Liver (tissue), 7 donors: ENCODE measurements at regions not wholly inside any gene's neighbourhood (a gene's known extent, or its start where the extent isn't known, plus 50 kb on each side); places are given as distances from the start of the nearest gene placed in this dataset.

Experiments
- DNase-seq: peaks from one replicate; pipeline ENCODE4 v3.0.0-alpha.2; 2017; ENCODE audit warnings: low spot score
- H3K27ac ChIP-seq, 2 donors: one replicate each; pipeline ENCODE4 v1.7.0; 2013; ENCODE audit warnings: inconsistent platforms in 2 of 2, low read length in 2 of 2, control low read depth in 1 of 2, low read depth in 1 of 2, mild to moderate bottlenecking in 1 of 2
- H3K27me3 ChIP-seq, 4 donors: one replicate each; pipeline versions ENCODE4 v1.6.1 to v1.7.0; 2013; ENCODE audit warnings: low read length in 3 of 4, inconsistent platforms in 1 of 4, mild to moderate bottlenecking in 1 of 4, moderate library complexity in 1 of 4; ENCODE audit not compliant: control insufficient read depth in 4 of 4, insufficient read depth in 4 of 4
- H3K36me3 ChIP-seq, 4 donors: one replicate each; pipeline versions ENCODE4 v1.6.1 to v1.7.0; 2013; ENCODE audit warnings: low read length in 3 of 4, mild to moderate bottlenecking in 3 of 4, low read depth in 1 of 4, moderate library complexity in 1 of 4; ENCODE audit not compliant: control insufficient read depth in 4 of 4, insufficient read depth in 3 of 4
- H3K4me1 ChIP-seq, 4 donors: one replicate each; pipeline versions ENCODE4 v1.6.1 to v1.7.0; 2013; ENCODE audit warnings: low read length in 3 of 4, mild to moderate bottlenecking in 3 of 4, moderate library complexity in 1 of 4; ENCODE audit not compliant: control insufficient read depth in 4 of 4, insufficient read depth in 4 of 4
- H3K4me3 ChIP-seq, 3 donors: one replicate each; pipeline versions ENCODE4 v1.6.1 to v1.7.0; 2013; ENCODE audit warnings: low read length in 3 of 3, control low read depth in 1 of 3, low read depth in 1 of 3, mild to moderate bottlenecking in 1 of 3
- H3K9ac ChIP-seq, 2 donors: one replicate each; pipeline ENCODE4 v1.7.0; 2013; ENCODE audit warnings: low read length in 2 of 2, mild to moderate bottlenecking in 2 of 2, moderate library complexity in 2 of 2, control low read depth in 1 of 2, low read depth in 1 of 2
- H3K9me3 ChIP-seq, 4 donors: one replicate each; pipeline versions ENCODE4 v1.6.1 to v1.7.0; 2013; ENCODE audit warnings: low read length in 3 of 4; ENCODE audit not compliant: control insufficient read depth in 4 of 4
- EGR1 ChIP-seq, 2 donors: IDR thresholded peaks; 2 replicates each; pipeline ENCODE4 v1.6.1; 2016 to 2018; ENCODE audit warnings: antibody characterized with exemption in 2 of 2, low read depth in 2 of 2
- FOXA1 ChIP-seq: IDR thresholded peaks from 2 replicates; pipeline ENCODE4 v1.6.1; 2016; ENCODE audit warnings: antibody characterized with exemption
- FOXA2 ChIP-seq: IDR thresholded peaks from 2 replicates; pipeline ENCODE4 v1.6.1; 2016; ENCODE audit warnings: antibody characterized with exemption
- GABPA ChIP-seq, 2 donors: IDR thresholded peaks in 1 of 2; conservative IDR thresholded peaks in 1 of 2; 2 replicates each; pipeline ENCODE4 v1.6.1; 2016; ENCODE audit warnings: antibody characterized with exemption in 2 of 2, mild to moderate bottlenecking in 1 of 2, moderate library complexity in 1 of 2
- HNF4A ChIP-seq, 2 donors: conservative IDR thresholded peaks; 2 replicates each; pipeline ENCODE4 v1.6.1; 2016; ENCODE audit warnings: antibody characterized with exemption in 2 of 2, mild to moderate bottlenecking in 2 of 2
- HNF4G ChIP-seq: IDR thresholded peaks from 2 replicates; pipeline ENCODE4 v1.6.1; 2016; ENCODE audit warnings: antibody characterized with exemption
- JUND ChIP-seq, 2 donors: IDR thresholded peaks; 2 replicates each; pipeline ENCODE4 v1.6.1; 2016; ENCODE audit warnings: antibody characterized with exemption in 2 of 2
- NR2F2 ChIP-seq: IDR thresholded peaks from 2 replicates; pipeline ENCODE4 v1.6.1; 2016; ENCODE audit warnings: antibody characterized with exemption
- RAD21 ChIP-seq, 2 donors: IDR thresholded peaks; 2 replicates each; pipeline ENCODE4 v1.6.1; 2016; ENCODE audit warnings: antibody characterized with exemption in 2 of 2, mild to moderate bottlenecking in 2 of 2
- RXRA ChIP-seq, 2 donors: IDR thresholded peaks; 2 replicates each; pipeline ENCODE4 v1.6.1; 2017 to 2018; ENCODE audit warnings: antibody characterized with exemption in 2 of 2, mild to moderate bottlenecking in 1 of 2
- SP1 ChIP-seq: IDR thresholded peaks from 2 replicates; pipeline ENCODE4 v1.6.1; 2018; ENCODE audit warnings: antibody characterized with exemption, mild to moderate bottlenecking
- TAF1 ChIP-seq: conservative IDR thresholded peaks from 2 replicates; pipeline ENCODE4 v1.6.1; 2016; ENCODE audit warnings: antibody characterized with exemption, mild to moderate bottlenecking
- YY1 ChIP-seq: IDR thresholded peaks from 2 replicates; pipeline ENCODE4 v1.6.1; 2016; ENCODE audit warnings: antibody characterized with exemption, mild to moderate bottlenecking
- WGBS: extraction: QIAGEN DNeasy Blood & Tissue Kit; methylation state at CpG from one replicate; pipeline ENCODE4 v1.1.7; 2013; 5-methylcytosine and 5-hydroxymethylcytosine counted together
- TF ChIP-seq, protein P1 (sequence below): IDR thresholded peaks from 2 replicates; pipeline ENCODE4 v1.6.1; 2016; ENCODE audit warnings: antibody characterized with exemption, mild to moderate bottlenecking
- TF ChIP-seq, protein P2 (sequence below): IDR thresholded peaks from 2 replicates; pipeline ENCODE4 v1.6.1; 2016; ENCODE audit warnings: antibody characterized with exemption
- TF ChIP-seq, protein P3 (sequence below): IDR thresholded peaks from 2 replicates; pipeline ENCODE4 v1.6.1; 2016; ENCODE audit warnings: antibody characterized with exemption
- TF ChIP-seq, protein P4 (sequence below): IDR thresholded peaks from 2 replicates; pipeline ENCODE4 v1.6.1; 2016; ENCODE audit warnings: antibody characterized with exemption
- donor health status: healthy.
- donor health status: healthy.
- donor health status: healthy.
- donor health status: healthy.

DNA sequence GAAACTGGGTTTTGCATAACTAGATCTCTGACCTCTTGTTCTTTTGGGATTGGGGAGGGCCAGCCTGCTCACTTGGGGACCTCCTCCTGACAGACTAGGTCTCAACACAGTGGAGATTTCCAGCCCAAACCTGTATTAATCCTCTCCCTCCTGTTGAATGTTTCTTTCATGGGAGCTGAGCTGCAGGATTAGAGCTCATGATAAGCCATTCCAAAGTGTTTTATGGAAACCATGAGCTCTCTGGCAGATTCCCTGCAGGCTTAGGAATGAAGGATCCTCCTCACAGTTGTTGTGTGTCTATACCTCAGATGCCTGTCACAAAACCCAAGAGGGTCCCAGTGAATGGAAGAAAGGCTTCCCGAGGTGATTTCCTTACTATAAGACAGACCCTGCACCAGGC lies 248.4 kb upstream of the B3GAT1 start:
- Histone ChIP-seq H3K9me3 (peaks cover 0 to 3% (median 0%) of the 10 kb centered on the region in 4 donors), H3K9ac (no peak overlapping the region), H3K4me3 (no peak overlapping the region), H3K27me3 (no peaks in the 10 kb centered on the region), H3K27ac (no peak overlapping the region), H3K36me3 (no peaks in the 10 kb centered on the region), H3K4me1 (no peaks in the 10 kb centered on the region)
- WGBS, result 75% methylated on average over 1 of the region's 1 CpG
- peak; percentile 4 for DNase-seq
- TF ChIP-seq HNF4G (no peak), RXRA (IDR thresholded peaks at IDR 0.05) (no peak), SP1 (no peak), JUND (IDR thresholded peaks at IDR 0.05) (no peak)

DNA sequence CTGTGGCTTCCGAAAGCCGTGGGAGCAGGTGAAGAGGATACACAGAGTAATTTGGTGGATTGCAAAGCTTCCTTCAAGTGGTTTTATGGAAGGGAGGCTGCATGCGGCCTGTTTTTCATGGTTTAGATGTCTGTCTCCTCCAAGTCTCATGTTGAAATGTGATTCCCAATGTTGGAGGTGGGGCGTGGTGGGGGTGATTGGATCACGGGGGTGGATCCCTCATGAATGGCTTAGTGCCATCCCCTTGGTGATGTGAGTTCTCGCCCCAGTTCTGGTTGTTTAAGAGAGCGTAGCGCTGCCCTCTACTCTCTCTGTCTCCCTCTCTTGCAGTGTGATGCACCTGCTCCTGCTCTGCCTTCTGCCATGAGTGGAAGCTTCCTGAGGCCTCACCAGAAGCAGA lies 247.8 kb upstream of the B3GAT1 start:
- 94% methylated on average over 8 of the region's 8 CpGs for WGBS
- Histone ChIP-seq H3K36me3 (no peaks in the 10 kb centered on the region), H3K4me1 (no peaks in the 10 kb centered on the region), H3K4me3 (no peak overlapping the region), H3K9ac (no peak overlapping the region), H3K27ac (no peak overlapping the region), H3K27me3 (no peaks in the 10 kb centered on the region), H3K9me3 (peaks cover 0 to 3% (median 0%) of the 10 kb centered on the region in 4 donors)
- TF ChIP-seq YY1 (no peak), HNF4A (conservative IDR thresholded peaks at IDR 0.05) (no peak), RXRA (IDR thresholded peaks at IDR 0.05) (no peak), NR2F2 (no peak), SP1 (no peak), HNF4G (no peak), RAD21 (IDR thresholded peaks at IDR 0.05) (no peak), GABPA (IDR thresholded peaks at IDR 0.05 in 1 of 2, conservative IDR thresholded peaks at IDR 0.05 in 1 of 2) (no peak), EGR1 (IDR thresholded peaks at IDR 0.05; ENCODE audit: low read depth in 2 of 2) (no peak), FOXA1 (no peak), TAF1 (no peak), FOXA2 (no peak)
- TF ChIP-seq, protein P1, sequence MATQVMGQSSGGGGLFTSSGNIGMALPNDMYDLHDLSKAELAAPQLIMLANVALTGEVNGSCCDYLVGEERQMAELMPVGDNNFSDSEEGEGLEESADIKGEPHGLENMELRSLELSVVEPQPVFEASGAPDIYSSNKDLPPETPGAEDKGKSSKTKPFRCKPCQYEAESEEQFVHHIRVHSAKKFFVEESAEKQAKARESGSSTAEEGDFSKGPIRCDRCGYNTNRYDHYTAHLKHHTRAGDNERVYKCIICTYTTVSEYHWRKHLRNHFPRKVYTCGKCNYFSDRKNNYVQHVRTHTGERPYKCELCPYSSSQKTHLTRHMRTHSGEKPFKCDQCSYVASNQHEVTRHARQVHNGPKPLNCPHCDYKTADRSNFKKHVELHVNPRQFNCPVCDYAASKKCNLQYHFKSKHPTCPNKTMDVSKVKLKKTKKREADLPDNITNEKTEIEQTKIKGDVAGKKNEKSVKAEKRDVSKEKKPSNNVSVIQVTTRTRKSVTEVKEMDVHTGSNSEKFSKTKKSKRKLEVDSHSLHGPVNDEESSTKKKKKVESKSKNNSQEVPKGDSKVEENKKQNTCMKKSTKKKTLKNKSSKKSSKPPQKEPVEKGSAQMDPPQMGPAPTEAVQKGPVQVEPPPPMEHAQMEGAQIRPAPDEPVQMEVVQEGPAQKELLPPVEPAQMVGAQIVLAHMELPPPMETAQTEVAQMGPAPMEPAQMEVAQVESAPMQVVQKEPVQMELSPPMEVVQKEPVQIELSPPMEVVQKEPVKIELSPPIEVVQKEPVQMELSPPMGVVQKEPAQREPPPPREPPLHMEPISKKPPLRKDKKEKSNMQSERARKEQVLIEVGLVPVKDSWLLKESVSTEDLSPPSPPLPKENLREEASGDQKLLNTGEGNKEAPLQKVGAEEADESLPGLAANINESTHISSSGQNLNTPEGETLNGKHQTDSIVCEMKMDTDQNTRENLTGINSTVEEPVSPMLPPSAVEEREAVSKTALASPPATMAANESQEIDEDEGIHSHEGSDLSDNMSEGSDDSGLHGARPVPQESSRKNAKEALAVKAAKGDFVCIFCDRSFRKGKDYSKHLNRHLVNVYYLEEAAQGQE, result no peak
- TF ChIP-seq, protein P2, sequence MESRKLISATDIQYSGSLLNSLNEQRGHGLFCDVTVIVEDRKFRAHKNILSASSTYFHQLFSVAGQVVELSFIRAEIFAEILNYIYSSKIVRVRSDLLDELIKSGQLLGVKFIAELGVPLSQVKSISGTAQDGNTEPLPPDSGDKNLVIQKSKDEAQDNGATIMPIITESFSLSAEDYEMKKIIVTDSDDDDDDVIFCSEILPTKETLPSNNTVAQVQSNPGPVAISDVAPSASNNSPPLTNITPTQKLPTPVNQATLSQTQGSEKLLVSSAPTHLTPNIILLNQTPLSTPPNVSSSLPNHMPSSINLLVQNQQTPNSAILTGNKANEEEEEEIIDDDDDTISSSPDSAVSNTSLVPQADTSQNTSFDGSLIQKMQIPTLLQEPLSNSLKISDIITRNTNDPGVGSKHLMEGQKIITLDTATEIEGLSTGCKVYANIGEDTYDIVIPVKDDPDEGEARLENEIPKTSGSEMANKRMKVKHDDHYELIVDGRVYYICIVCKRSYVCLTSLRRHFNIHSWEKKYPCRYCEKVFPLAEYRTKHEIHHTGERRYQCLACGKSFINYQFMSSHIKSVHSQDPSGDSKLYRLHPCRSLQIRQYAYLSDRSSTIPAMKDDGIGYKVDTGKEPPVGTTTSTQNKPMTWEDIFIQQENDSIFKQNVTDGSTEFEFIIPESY, result no peak
- TF ChIP-seq, protein P3, sequence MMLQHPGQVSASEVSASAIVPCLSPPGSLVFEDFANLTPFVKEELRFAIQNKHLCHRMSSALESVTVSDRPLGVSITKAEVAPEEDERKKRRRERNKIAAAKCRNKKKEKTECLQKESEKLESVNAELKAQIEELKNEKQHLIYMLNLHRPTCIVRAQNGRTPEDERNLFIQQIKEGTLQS, result no peak
- TF ChIP-seq, protein P4, sequence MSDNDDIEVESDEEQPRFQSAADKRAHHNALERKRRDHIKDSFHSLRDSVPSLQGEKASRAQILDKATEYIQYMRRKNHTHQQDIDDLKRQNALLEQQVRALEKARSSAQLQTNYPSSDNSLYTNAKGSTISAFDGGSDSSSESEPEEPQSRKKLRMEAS, result no peak
- peak; percentile 22 for DNase-seq
